Ishikawa (cell line): ENCODE measurements at regions not wholly inside any gene's neighbourhood (a gene's known extent, or its start where the extent isn't known, plus 50 kb on each side); places are given as distances from the start of the nearest gene placed in this dataset.
A peak's percentile ranks its signal among the peaks of the same experiment; 100 is the strongest.

Experiments
- CEBPB ChIP-seq: IDR thresholded peaks from 2 replicates; pipeline ENCODE4 v1.6.1; 2012
- CREB1 ChIP-seq: IDR thresholded peaks from 2 replicates; pipeline ENCODE4 v1.6.1; 2012; ENCODE audit warnings: low read depth
- EGR1 ChIP-seq: IDR thresholded peaks from 2 replicates; pipeline ENCODE4 v1.6.1; 2012
- EP300 ChIP-seq: IDR thresholded peaks from 2 replicates; pipeline ENCODE4 v1.6.1; 2012; ENCODE audit warnings: borderline replicate concordance
- FOXM1 ChIP-seq: IDR thresholded peaks from 2 replicates; pipeline ENCODE4 v1.6.1; 2012; ENCODE audit warnings: low read depth, borderline replicate concordance
- NFIC ChIP-seq: IDR thresholded peaks from 2 replicates; pipeline ENCODE4 v1.6.1; 2012
- RAD21 ChIP-seq: IDR thresholded peaks from 2 replicates; pipeline ENCODE4 v1.6.1; 2012; ENCODE audit warnings: low read depth
- TAF1 ChIP-seq: IDR thresholded peaks from 2 replicates; pipeline ENCODE4 v1.6.1; 2012; ENCODE audit warnings: low read depth, mild to moderate bottlenecking
- TCF12 ChIP-seq: IDR thresholded peaks from 2 replicates; pipeline ENCODE4 v1.6.1; 2012; ENCODE audit warnings: low read depth
- TEAD4 ChIP-seq: IDR thresholded peaks from 2 replicates; pipeline ENCODE4 v1.6.1; 2012
- YY1 ChIP-seq: IDR thresholded peaks from 2 replicates; pipeline ENCODE4 v1.6.1; 2012; ENCODE audit warnings: low read depth
- ZBTB7A ChIP-seq: IDR thresholded peaks from 2 replicates; pipeline ENCODE4 v1.6.1; 2012; ENCODE audit warnings: low read depth
- TF ChIP-seq, protein P1 (sequence below): IDR thresholded peaks from 2 replicates; pipeline ENCODE4 v1.6.1; 2012; ENCODE audit warnings: low read depth, mild to moderate bottlenecking
- TF ChIP-seq, protein P2 (sequence below): IDR thresholded peaks from 2 replicates; pipeline ENCODE4 v1.6.1; 2012
- TF ChIP-seq, protein P3 (sequence below): IDR thresholded peaks from 2 replicates; pipeline ENCODE4 v1.6.1; 2012

DNA sequence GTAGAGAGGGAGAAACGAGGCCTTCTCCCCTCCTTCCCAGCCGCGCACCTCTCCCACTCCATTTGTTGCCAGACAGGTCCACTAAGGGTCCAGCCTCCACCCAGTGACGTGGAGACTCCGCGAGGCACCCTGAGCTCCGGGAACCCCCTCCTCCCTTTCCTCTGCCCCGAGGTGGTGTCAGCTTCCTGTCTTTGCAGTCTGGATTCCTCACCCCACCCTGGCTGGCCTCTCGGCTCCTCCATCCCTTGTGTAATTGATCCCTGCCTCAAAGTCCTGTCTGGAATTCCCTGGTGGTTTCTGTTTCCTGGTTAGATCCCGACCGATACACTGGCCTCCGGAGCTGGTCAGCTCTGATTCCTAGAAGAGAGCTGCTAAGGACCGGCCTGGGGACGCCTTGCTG, 105.9 kb upstream of the SCOC start:
- TF ChIP-seq ZBTB7A (no peak), CREB1 (no peak), TCF12 (no peak), TEAD4 (no peak), EGR1 (no peak), YY1 (no peak), TAF1 (no peak), RAD21 (no peak), CEBPB (no peak), NFIC (no peak)
- TF ChIP-seq, protein P1, sequence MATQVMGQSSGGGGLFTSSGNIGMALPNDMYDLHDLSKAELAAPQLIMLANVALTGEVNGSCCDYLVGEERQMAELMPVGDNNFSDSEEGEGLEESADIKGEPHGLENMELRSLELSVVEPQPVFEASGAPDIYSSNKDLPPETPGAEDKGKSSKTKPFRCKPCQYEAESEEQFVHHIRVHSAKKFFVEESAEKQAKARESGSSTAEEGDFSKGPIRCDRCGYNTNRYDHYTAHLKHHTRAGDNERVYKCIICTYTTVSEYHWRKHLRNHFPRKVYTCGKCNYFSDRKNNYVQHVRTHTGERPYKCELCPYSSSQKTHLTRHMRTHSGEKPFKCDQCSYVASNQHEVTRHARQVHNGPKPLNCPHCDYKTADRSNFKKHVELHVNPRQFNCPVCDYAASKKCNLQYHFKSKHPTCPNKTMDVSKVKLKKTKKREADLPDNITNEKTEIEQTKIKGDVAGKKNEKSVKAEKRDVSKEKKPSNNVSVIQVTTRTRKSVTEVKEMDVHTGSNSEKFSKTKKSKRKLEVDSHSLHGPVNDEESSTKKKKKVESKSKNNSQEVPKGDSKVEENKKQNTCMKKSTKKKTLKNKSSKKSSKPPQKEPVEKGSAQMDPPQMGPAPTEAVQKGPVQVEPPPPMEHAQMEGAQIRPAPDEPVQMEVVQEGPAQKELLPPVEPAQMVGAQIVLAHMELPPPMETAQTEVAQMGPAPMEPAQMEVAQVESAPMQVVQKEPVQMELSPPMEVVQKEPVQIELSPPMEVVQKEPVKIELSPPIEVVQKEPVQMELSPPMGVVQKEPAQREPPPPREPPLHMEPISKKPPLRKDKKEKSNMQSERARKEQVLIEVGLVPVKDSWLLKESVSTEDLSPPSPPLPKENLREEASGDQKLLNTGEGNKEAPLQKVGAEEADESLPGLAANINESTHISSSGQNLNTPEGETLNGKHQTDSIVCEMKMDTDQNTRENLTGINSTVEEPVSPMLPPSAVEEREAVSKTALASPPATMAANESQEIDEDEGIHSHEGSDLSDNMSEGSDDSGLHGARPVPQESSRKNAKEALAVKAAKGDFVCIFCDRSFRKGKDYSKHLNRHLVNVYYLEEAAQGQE: no peak

DNA sequence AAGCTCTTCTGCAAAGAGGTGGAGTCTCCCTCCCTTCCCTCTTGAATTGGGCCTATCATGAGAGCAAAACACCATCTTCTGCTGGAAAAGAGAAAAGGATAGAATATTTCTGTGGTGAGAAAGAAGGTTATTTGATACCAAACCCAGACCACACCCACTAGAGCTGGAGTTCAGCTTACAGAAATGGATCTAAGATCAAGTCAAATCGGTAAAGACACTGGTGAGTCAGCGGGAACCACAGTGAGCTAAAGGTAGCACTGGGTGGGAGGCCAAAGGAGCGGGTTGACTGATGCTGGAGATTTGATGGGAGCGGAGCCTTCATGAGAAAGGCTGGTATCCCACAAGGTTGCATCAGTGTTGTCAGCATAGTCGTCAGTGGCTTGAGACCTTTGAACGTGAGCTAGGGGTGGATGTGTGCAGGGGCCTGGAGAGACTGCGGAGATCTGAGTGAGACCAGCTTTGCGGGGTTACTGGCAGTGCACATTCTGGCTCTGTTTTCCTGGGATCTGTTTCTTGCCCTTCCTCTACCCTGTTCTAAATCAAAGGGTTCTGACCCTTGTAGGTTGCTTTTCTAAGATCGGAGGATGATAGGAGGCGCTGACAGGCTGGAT, 106.4 kb upstream of the SCOC start:
- TF ChIP-seq CEBPB: no peak
- no peak for TF ChIP-seq FOXM1
- TF ChIP-seq, protein P1: no peak
- no peak for TF ChIP-seq ZBTB7A
- no peak for TF ChIP-seq TEAD4
- no peak for TF ChIP-seq EP300
- TF ChIP-seq EGR1: no peak
- no peak for TF ChIP-seq YY1
- no peak for TF ChIP-seq CREB1
- TF ChIP-seq, protein P2, sequence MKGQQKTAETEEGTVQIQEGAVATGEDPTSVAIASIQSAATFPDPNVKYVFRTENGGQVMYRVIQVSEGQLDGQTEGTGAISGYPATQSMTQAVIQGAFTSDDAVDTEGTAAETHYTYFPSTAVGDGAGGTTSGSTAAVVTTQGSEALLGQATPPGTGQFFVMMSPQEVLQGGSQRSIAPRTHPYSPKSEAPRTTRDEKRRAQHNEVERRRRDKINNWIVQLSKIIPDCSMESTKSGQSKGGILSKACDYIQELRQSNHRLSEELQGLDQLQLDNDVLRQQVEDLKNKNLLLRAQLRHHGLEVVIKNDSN: no peak
- no peak for TF ChIP-seq TCF12

DNA sequence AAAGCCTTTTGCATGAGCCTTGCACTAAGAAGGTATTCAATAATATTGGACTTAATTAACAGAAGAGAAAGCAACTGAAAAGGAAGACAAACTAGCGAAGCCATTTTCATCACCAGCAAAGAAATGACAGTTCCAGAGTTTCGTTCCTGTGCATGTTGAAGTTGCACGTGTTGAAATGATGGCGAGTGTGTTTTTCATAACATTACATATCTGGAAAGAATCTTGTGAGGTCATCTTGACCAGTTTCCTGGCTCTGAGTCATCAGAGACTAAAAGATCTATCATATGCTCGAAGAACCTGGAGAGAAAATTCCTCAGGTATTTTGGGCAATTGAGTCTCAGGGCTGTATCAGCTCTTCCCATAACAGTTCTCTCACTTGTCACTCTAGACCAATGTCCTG, 106.2 kb upstream of the MAML3 start:
- TF ChIP-seq, protein P3, sequence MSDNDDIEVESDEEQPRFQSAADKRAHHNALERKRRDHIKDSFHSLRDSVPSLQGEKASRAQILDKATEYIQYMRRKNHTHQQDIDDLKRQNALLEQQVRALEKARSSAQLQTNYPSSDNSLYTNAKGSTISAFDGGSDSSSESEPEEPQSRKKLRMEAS: 0 out of 2 replicates have a peak, but pooled peaks have one; percentile 21
- TF ChIP-seq TEAD4 (no peak), RAD21 (no peak)

DNA sequence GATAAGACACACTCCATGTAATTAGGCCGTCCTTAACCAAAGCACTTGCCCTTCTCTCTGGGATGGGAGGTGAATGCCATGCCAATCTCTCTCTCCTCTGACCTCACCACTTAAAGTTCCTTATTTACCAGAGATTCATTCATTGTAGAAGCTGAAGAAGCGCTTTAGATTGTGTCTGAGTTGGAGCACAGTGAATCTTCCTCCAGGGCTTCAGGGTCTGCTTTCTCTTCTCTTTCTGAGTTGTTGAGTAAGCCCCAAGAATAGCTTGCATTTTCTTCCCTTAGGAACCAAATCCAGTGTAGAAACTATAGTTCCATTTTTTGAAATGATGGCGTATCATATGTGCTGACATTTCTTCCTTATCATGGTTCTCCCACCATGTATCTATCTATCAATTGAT, 104.5 kb upstream of the MAML3 start:
- TF ChIP-seq NFIC: no peak
- TF ChIP-seq, protein P1: no peak
- TF ChIP-seq FOXM1: no peak
- TF ChIP-seq, protein P2: no peak
- TF ChIP-seq ZBTB7A: no peak
- no peak for TF ChIP-seq YY1
- no peak for TF ChIP-seq RAD21
- no peak for TF ChIP-seq EP300
- no peak for TF ChIP-seq CEBPB
- no peak for TF ChIP-seq CREB1
- TF ChIP-seq, protein P3: no peak
- no peak for TF ChIP-seq EGR1
- TF ChIP-seq TEAD4: no peak
- TF ChIP-seq TCF12: no peak
- TF ChIP-seq TAF1: no peak
